ENCODE measurements at regions not wholly inside any gene's neighbourhood (a gene's known extent, or its start where the extent isn't known, plus 50 kb on each side); places are given as distances from the start of the nearest gene placed in this dataset.
"Not testable (repeated sequence)": the region's sequence is repeated elsewhere in the genome, so short reads cannot be mapped to it uniquely, and the experiment has no call there.

GRCh38 chr12:115791331-115791730, 486.2 kb downstream of the MED13L start:
- no peak for TF ChIP-seq PPARA (CRISPR knock-in tag; IDR thresholded peaks at IDR 0.05; ENCODE audit: borderline replicate concordance)
- no peak for TF ChIP-seq ESRRG (CRISPR knock-in tag; IDR thresholded peaks at IDR 0.05)
- ATAC-seq: no peak

- ATAC-seq: no peak
- TF ChIP-seq ZFP3 (CRISPR knock-in tag; IDR thresholded peaks at IDR 0.05): no peak
- TF ChIP-seq CSDC2 (CRISPR knock-in tag; IDR thresholded peaks at IDR 0.05): no peak
- TF ChIP-seq ZNF565 (CRISPR knock-in tag; conservative IDR thresholded peaks at IDR 0.05; ENCODE audit: low read depth): no peak
- TF ChIP-seq ISL1 (CRISPR knock-in tag; IDR thresholded peaks at IDR 0.05): no peak
- TF ChIP-seq ZNF70 (CRISPR knock-in tag; IDR thresholded peaks at IDR 0.05): no peak
- TF ChIP-seq TOX (CRISPR knock-in tag; IDR thresholded peaks at IDR 0.05; ENCODE audit: borderline replicate concordance): no peak
- TF ChIP-seq TSHZ2 (CRISPR knock-in tag; IDR thresholded peaks at IDR 0.05): no peak
- TF ChIP-seq OSR1 (CRISPR knock-in tag; IDR thresholded peaks at IDR 0.05): no peak
- no peak for TF ChIP-seq PATZ1 (CRISPR knock-in tag; IDR thresholded peaks at IDR 0.05; ENCODE audit: borderline replicate concordance)
- TF ChIP-seq TCF4 (CRISPR knock-in tag; IDR thresholded peaks at IDR 0.05; ENCODE audit: borderline replicate concordance): no peak
- no peak for TF ChIP-seq PPARA (CRISPR knock-in tag; IDR thresholded peaks at IDR 0.05; ENCODE audit: borderline replicate concordance)
- TF ChIP-seq ESRRG (CRISPR knock-in tag; IDR thresholded peaks at IDR 0.05): no peak
- TF ChIP-seq GLIS3 (CRISPR knock-in tag; IDR thresholded peaks at IDR 0.05): no peak
- TF ChIP-seq POU6F1 (CRISPR knock-in tag; IDR thresholded peaks at IDR 0.05; ENCODE audit: borderline replicate concordance, low read depth): no peak
Observed at GRCh38 chr12:115790526-115790925, 487.0 kb downstream of the MED13L start.

GRCh38 chr12:115786490-115786889, 491.0 kb downstream of the MED13L start:
- ATAC-seq: not testable (repeated sequence)

GRCh38 chr12:115785548-115785947, 491.9 kb downstream of the MED13L start:
- ATAC-seq: no peak
- TF ChIP-seq SNAI2 (CRISPR knock-in tag; IDR thresholded peaks at IDR 0.05) (no peak), CSRNP3 (CRISPR knock-in tag; IDR thresholded peaks at IDR 0.05) (no peak), RARB (CRISPR knock-in tag; IDR thresholded peaks at IDR 0.05) (no peak), ISL1 (CRISPR knock-in tag; IDR thresholded peaks at IDR 0.05) (no peak), ZNF70 (CRISPR knock-in tag; IDR thresholded peaks at IDR 0.05) (no peak), POU6F1 (CRISPR knock-in tag; IDR thresholded peaks at IDR 0.05; ENCODE audit: borderline replicate concordance, low read depth) (no peak), BACH2 (CRISPR knock-in tag; IDR thresholded peaks at IDR 0.05; ENCODE audit: borderline replicate concordance) (no peak), ZNF565 (CRISPR knock-in tag; conservative IDR thresholded peaks at IDR 0.05; ENCODE audit: low read depth) (no peak), CREB5 (CRISPR knock-in tag; IDR thresholded peaks at IDR 0.05; ENCODE audit: low read depth) (no peak), GLIS3 (CRISPR knock-in tag; IDR thresholded peaks at IDR 0.05) (no peak), TSHZ2 (CRISPR knock-in tag; IDR thresholded peaks at IDR 0.05) (no peak), ZFP3 (CRISPR knock-in tag; IDR thresholded peaks at IDR 0.05) (no peak), TCF4 (CRISPR knock-in tag; IDR thresholded peaks at IDR 0.05; ENCODE audit: borderline replicate concordance) (no peak), ZNF8 (CRISPR knock-in tag; IDR thresholded peaks at IDR 0.05) (no peak), ZC3H10 (CRISPR knock-in tag; IDR thresholded peaks at IDR 0.05) (no peak), ZFP30 (CRISPR knock-in tag; IDR thresholded peaks at IDR 0.05) (no peak)
